ENCODE measurements at regions not wholly inside any gene's neighbourhood (a gene's known extent, or its start where the extent isn't known, plus 50 kb on each side); places are given as distances from the start of the nearest gene placed in this dataset.

DNA sequence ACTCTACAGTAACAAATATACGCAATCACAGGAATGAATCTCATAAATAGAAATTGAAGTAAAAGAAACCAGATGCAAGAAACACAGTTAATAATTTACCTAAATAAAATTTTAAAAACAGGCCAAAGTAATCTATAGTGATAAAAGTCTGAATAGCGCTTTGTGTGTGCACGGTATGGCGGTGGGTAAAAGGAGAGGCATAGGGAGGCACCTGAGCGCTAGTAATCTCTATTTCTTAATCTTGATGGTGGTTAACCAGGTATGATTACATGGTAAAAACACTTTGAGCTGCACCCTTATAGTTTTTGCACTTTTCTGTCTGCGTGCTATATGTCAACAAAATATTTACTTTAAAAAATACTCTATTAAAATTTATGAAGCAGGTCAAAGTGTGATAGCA lies 198.1 kb upstream of the SATB1 start:
- WGBS (ENCODE audit: insufficient coverage, low coverage, low lambda C conversion rate, missing lambda C conversion rate), result 69% methylated on average over 6 of the region's 6 CpGs
- no peak for TF ChIP-seq POLR2A (IDR thresholded peaks at IDR 0.05)
- TF ChIP-seq, protein P1, sequence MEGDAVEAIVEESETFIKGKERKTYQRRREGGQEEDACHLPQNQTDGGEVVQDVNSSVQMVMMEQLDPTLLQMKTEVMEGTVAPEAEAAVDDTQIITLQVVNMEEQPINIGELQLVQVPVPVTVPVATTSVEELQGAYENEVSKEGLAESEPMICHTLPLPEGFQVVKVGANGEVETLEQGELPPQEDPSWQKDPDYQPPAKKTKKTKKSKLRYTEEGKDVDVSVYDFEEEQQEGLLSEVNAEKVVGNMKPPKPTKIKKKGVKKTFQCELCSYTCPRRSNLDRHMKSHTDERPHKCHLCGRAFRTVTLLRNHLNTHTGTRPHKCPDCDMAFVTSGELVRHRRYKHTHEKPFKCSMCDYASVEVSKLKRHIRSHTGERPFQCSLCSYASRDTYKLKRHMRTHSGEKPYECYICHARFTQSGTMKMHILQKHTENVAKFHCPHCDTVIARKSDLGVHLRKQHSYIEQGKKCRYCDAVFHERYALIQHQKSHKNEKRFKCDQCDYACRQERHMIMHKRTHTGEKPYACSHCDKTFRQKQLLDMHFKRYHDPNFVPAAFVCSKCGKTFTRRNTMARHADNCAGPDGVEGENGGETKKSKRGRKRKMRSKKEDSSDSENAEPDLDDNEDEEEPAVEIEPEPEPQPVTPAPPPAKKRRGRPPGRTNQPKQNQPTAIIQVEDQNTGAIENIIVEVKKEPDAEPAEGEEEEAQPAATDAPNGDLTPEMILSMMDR (IDR thresholded peaks at IDR 0.05), result no peak
- H3K4me1 ChIP-seq, result no peaks in the 10 kb centered on the region
- no peaks in the 10 kb centered on the region for H3K9me3 ChIP-seq
- H3K27ac ChIP-seq, result no peak overlapping the region
- H3K27me3 ChIP-seq, result no peaks in the 10 kb centered on the region
- no peak overlapping the region for H3K4me3 ChIP-seq
- intact Hi-C loops (cut with DNase I), result no loop called here
- ATAC-seq (no peak), DNase-seq (no peak)
- no peaks in the 10 kb centered on the region for H3K36me3 ChIP-seq

DNA sequence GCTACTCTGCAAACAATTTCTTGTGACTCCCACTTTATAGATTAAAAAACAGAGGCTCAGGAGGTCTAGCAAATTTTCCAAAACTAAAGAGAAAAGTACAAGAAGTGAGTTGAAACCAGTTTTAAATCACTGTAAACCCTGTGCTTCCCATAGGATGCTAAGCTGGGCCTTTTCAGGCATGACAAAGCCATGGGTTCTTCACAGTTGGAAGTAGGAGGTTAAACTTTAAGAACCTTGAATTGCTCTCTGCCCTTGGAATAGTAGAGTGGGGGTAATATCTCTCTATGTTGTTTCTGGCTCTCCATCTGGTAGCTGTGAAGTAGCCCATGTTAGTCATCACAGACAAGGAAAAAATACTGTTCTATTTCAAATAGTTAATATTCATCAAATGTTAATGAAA lies 193.6 kb upstream of the SATB1 start:
- H3K27ac ChIP-seq, result no peak overlapping the region
- H3K36me3 ChIP-seq, result no peaks in the 10 kb centered on the region
- H3K4me3 ChIP-seq, result no peak overlapping the region
- intact Hi-C loops (cut with DNase I), result no loop called here
- no peak for ATAC-seq
- H3K9me3 ChIP-seq, result no peaks in the 10 kb centered on the region
- H3K27me3 ChIP-seq, result no peaks in the 10 kb centered on the region
- TF ChIP-seq, protein P1 (IDR thresholded peaks at IDR 0.05), result no peak
- no peak for TF ChIP-seq POLR2A (IDR thresholded peaks at IDR 0.05)
- no peaks in the 10 kb centered on the region for H3K4me1 ChIP-seq
- no peak for DNase-seq

DNA sequence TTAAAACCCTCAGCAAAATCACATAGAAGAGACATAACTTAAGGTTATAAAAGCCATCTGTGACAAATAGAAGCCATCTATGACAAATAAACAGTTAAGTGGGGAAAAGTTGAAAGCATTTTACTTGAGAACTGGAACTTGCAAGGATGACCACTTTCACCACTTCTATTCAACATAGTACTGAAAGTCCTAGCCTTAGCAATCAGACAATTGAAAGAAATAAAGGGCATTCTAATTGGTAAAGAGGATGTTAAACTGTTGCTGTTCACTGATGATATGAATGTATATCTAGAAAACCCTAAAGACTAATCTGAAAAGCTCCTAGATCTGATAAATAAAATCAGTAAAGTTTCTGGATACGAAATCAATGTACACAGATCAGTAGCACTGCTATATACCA lies 186.9 kb upstream of the SATB1 start:
- no peak for ATAC-seq
- TF ChIP-seq, protein P1 (IDR thresholded peaks at IDR 0.05), result no peak
- TF ChIP-seq POLR2A (IDR thresholded peaks at IDR 0.05), result no peak
- no peak for DNase-seq
- WGBS (ENCODE audit: insufficient coverage, low coverage, low lambda C conversion rate, missing lambda C conversion rate), result 64% methylated on average over 1 of the region's 1 CpG
- H3K27me3 ChIP-seq, result no peaks in the 10 kb centered on the region
- H3K4me3 ChIP-seq, result no peak overlapping the region
- H3K4me1 ChIP-seq, result no peaks in the 10 kb centered on the region
- intact Hi-C loops (cut with DNase I), result no loop called here
- no peaks in the 10 kb centered on the region for H3K9me3 ChIP-seq
- H3K36me3 ChIP-seq, result no peaks in the 10 kb centered on the region
- no peak overlapping the region for H3K27ac ChIP-seq

DNA sequence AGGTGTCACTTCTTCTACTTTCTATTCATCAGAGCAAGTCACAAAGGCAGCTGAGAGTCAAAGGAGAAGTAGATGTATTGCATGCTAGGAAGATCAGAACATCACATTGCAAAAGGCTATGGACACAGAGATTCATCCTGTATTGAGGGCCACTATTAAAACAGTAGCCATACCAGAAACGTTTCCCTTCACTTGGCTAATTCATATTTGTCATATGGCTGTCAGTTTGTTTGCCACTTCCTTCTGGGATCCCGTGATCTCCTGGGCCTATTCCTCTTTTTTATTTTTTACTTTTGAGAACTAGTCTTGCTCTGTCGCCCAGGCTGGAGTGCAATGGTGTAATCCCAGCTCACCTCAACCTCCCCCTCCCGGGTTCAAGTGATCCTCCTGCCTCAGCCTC lies 184.0 kb upstream of the SATB1 start:
- intact Hi-C loops (cut with DNase I), result no loop called here
- no peak overlapping the region for H3K27ac ChIP-seq
- ATAC-seq, result peak in 2 of 4 donors; percentile 21 to 50

More for the DNA sequence above, 184.0 kb upstream of the SATB1 start:
- H3K4me3 ChIP-seq, result no peak overlapping the region
- DNase-seq, result no peak
- H3K27me3 ChIP-seq, result no peaks in the 10 kb centered on the region
- no peaks in the 10 kb centered on the region for H3K36me3 ChIP-seq
- no peaks in the 10 kb centered on the region for H3K9me3 ChIP-seq
- 43% methylated on average over 4 of the region's 4 CpGs for WGBS (ENCODE audit: insufficient coverage, low coverage, low lambda C conversion rate, missing lambda C conversion rate)
- H3K4me1 ChIP-seq, result no peaks in the 10 kb centered on the region
- TF ChIP-seq POLR2A (IDR thresholded peaks at IDR 0.05), result no peak
- TF ChIP-seq, protein P1 (IDR thresholded peaks at IDR 0.05), result no peak

Measured in right lobe of liver (tissue), 6 donors.